HUES64 (cell line): ENCODE measurements at regions not wholly inside any gene's neighbourhood (a gene's known extent, or its start where the extent isn't known, plus 50 kb on each side); places are given as distances from the start of the nearest gene placed in this dataset.

ENCODE experiments used
- H3K27ac ChIP-seq: 2 replicates; pipeline ENCODE4 v1.7.0; 2013; ENCODE audit warnings: low read depth, low read length, inconsistent platforms
- H3K27me3 ChIP-seq: 2 replicates; pipeline ENCODE4 v1.6.1; 2013; ENCODE audit warnings: mild to moderate bottlenecking, low read length; ENCODE audit not compliant: insufficient read depth
- H3K36me3 ChIP-seq: 2 replicates; pipeline ENCODE4 v1.6.1; 2013; ENCODE audit warnings: mild to moderate bottlenecking, low read length; ENCODE audit not compliant: insufficient read depth
- H3K4me1 ChIP-seq: 2 replicates; pipeline ENCODE4 v1.6.1; 2013; ENCODE audit warnings: mild to moderate bottlenecking, low read length, moderate library complexity; ENCODE audit not compliant: insufficient read depth
- H3K4me3 ChIP-seq: 2 replicates; pipeline ENCODE4 v1.5.1; 2013; ENCODE audit warnings: mild to moderate bottlenecking, low read length, moderate library complexity
- H3K9ac ChIP-seq: 2 replicates; pipeline ENCODE4 v1.6.1; 2013; ENCODE audit warnings: mild to moderate bottlenecking, low read depth, low read length
- H3K9me3 ChIP-seq: 2 replicates; pipeline ENCODE4 v1.6.1; 2013; ENCODE audit warnings: low read depth, low read length; ENCODE audit not compliant: insufficient read depth
- WGBS: fragments of 150-250, 120-280 bp; methylation state at CpG from one replicate; pipeline ENCODE4 v1.1.7; 2013; ENCODE audit warnings: missing lambda C conversion rate; 5-methylcytosine and 5-hydroxymethylcytosine counted together

GRCh38 chr6:24010133-24010532 is 115.9 kb upstream of the NRSN1 start:
- no peaks in the 10 kb centered on the region for H3K27me3 ChIP-seq
- no peaks in the 10 kb centered on the region for H3K4me1 ChIP-seq
- no peaks in the 10 kb centered on the region for H3K36me3 ChIP-seq
- peaks cover 8% of the 10 kb centered on the region; the same call in 1 of the 2 replicates for H3K9me3 ChIP-seq
- no peak overlapping the region for H3K9ac ChIP-seq
- WGBS, result 95% methylated on average over 2 of the region's 3 CpGs
- no peak overlapping the region for H3K27ac ChIP-seq
- no peak overlapping the region for H3K4me3 ChIP-seq

GRCh38 chr6:24016286-24016685 is 109.7 kb upstream of the NRSN1 start:
- Histone ChIP-seq H3K4me3 (no peak overlapping the region), H3K4me1 (no peaks in the 10 kb centered on the region), H3K36me3 (no peaks in the 10 kb centered on the region), H3K9ac (no peak overlapping the region), H3K27me3 (no peaks in the 10 kb centered on the region), H3K27ac (no peak overlapping the region), H3K9me3 (peaks cover 8% of the 10 kb centered on the region; the same call in 1 of the 2 replicates)
- 79% methylated on average over 2 of the region's 2 CpGs for WGBS

GRCh38 chr6:24016857-24017256 is 109.2 kb upstream of the NRSN1 start:
- Histone ChIP-seq H3K36me3 (no peaks in the 10 kb centered on the region), H3K4me3 (no peak overlapping the region), H3K27ac (no peak overlapping the region), H3K9ac (no peak overlapping the region), H3K27me3 (no peaks in the 10 kb centered on the region), H3K4me1 (no peaks in the 10 kb centered on the region), H3K9me3 (peaks cover 8% of the 10 kb centered on the region; the same call in 1 of the 2 replicates)
- 83% methylated on average over 4 of the region's 4 CpGs for WGBS

GRCh38 chr6:24019393-24019792 is 106.6 kb upstream of the NRSN1 start:
- no peaks in the 10 kb centered on the region for H3K27me3 ChIP-seq
- no peaks in the 10 kb centered on the region for H3K36me3 ChIP-seq

GRCh38 chr6:24019830-24020229 is 106.2 kb upstream of the NRSN1 start:
- Histone ChIP-seq H3K4me1 (no peaks in the 10 kb centered on the region), H3K27me3 (no peaks in the 10 kb centered on the region), H3K4me3 (no peak overlapping the region), H3K9me3 (no peaks in the 10 kb centered on the region), H3K9ac (no peak overlapping the region), H3K36me3 (no peaks in the 10 kb centered on the region), H3K27ac (no peak overlapping the region)
- 85% methylated on average over 5 of the region's 5 CpGs for WGBS

More at GRCh38 chr6:24019393-24019792, 106.6 kb upstream of the NRSN1 start:
- Histone ChIP-seq H3K4me1 (no peaks in the 10 kb centered on the region), H3K9ac (no peak overlapping the region), H3K9me3 (no peaks in the 10 kb centered on the region), H3K4me3 (no peak overlapping the region), H3K27ac (no peak overlapping the region)

- Histone ChIP-seq H3K9me3 (no peaks in the 10 kb centered on the region; the same call in 1 of the 2 replicates), H3K36me3 (no peaks in the 10 kb centered on the region), H3K27ac (no peak overlapping the region; the same call in 1 of the 2 replicates), H3K9ac (no peak overlapping the region), H3K4me3 (no peak overlapping the region), H3K4me1 (peaks cover 16% of the 10 kb centered on the region), H3K27me3 (no peaks in the 10 kb centered on the region)
- no CpG with 5 or more reads among the region's 1 CpG for WGBS
Observed at GRCh38 chr6:24026050-24026449, 100.0 kb upstream of the NRSN1 start.

GRCh38 chr6:24031496-24031895 is 94.5 kb upstream of the NRSN1 start:
- Histone ChIP-seq H3K9me3 (no peaks in the 10 kb centered on the region; the same call in 1 of the 2 replicates), H3K4me3 (no peak overlapping the region), H3K9ac (no peak overlapping the region), H3K4me1 (peaks cover 4% of the 10 kb centered on the region), H3K36me3 (no peaks in the 10 kb centered on the region), H3K27me3 (no peaks in the 10 kb centered on the region), H3K27ac (no peak overlapping the region)
- WGBS, result 86% methylated on average over 2 of the region's 2 CpGs

GRCh38 chr6:24032896-24033688 is 92.9 kb upstream of the NRSN1 start:
- no peaks in the 10 kb centered on the region for H3K9me3 ChIP-seq
- WGBS, result 78% methylated on average over 4 of the region's 4 CpGs
- H3K36me3 ChIP-seq, result no peaks in the 10 kb centered on the region
- H3K9ac ChIP-seq, result no peak overlapping the region
- H3K27me3 ChIP-seq, result no peaks in the 10 kb centered on the region
- H3K27ac ChIP-seq, result no peak overlapping the region
- H3K4me1 ChIP-seq, result no peaks in the 10 kb centered on the region
- H3K4me3 ChIP-seq, result no peak overlapping the region

- 0 out of 2 replicates have a peak, but pooled peaks cover 2% of the 10 kb centered on the region for H3K9me3 ChIP-seq
- H3K27me3 ChIP-seq, result no peaks in the 10 kb centered on the region
- no peaks in the 10 kb centered on the region for H3K36me3 ChIP-seq
- WGBS, result no CpG with 5 or more reads among the region's 2 CpGs
- H3K9ac ChIP-seq, result no peak overlapping the region
- H3K4me3 ChIP-seq, result no peak overlapping the region
- no peaks in the 10 kb centered on the region for H3K4me1 ChIP-seq
- H3K27ac ChIP-seq, result no peak overlapping the region
Observed at GRCh38 chr6:24043848-24044247, 82.2 kb upstream of the NRSN1 start.

- 92% methylated on average over 4 of the region's 4 CpGs for WGBS
- no peaks in the 10 kb centered on the region for H3K9me3 ChIP-seq
- no peaks in the 10 kb centered on the region for H3K36me3 ChIP-seq
- no peak overlapping the region for H3K27ac ChIP-seq
- H3K4me3 ChIP-seq, result no peak overlapping the region
- H3K27me3 ChIP-seq, result no peaks in the 10 kb centered on the region
- no peaks in the 10 kb centered on the region for H3K4me1 ChIP-seq
- H3K9ac ChIP-seq, result no peak overlapping the region
Observed at GRCh38 chr6:24051942-24052589, 73.9 kb upstream of the NRSN1 start.

- Histone ChIP-seq H3K27ac (no peak overlapping the region), H3K27me3 (no peaks in the 10 kb centered on the region), H3K4me1 (no peaks in the 10 kb centered on the region), H3K36me3 (no peaks in the 10 kb centered on the region), H3K9me3 (no peaks in the 10 kb centered on the region), H3K9ac (no peak overlapping the region), H3K4me3 (no peak overlapping the region)
- WGBS, result 92% methylated on average over 4 of the region's 4 CpGs
Observed at GRCh38 chr6:24052590-24052961, 73.4 kb upstream of the NRSN1 start.
